GM23338 (cell line): ENCODE measurements at regions not wholly inside any gene's neighbourhood (a gene's known extent, or its start where the extent isn't known, plus 50 kb on each side); places are given as distances from the start of the nearest gene placed in this dataset.

Experiments used
- ATAC-seq: fragments of 200-7000 bp; cut with Tn5 transposase; 3 replicates; pipeline ENCODE4 v1.9.1; 2020
- DNase-seq: peaks from one replicate; pipeline ENCODE4 v3.0.0-alpha.2; 2015; ENCODE audit warnings: low spot score
- H2AFZ ChIP-seq: fragments of 200-600 bp; sonication (generic); 2 replicates; pipeline ENCODE4 v1.8.0; 2016; ENCODE audit warnings: antibody characterized with exemption, mild to moderate bottlenecking, moderate library complexity
- H3F3A ChIP-seq: fragments of 200-600 bp; sonication (generic); replicated peaks from 2 replicates; pipeline ENCODE4 v1.8.0; 2017; ENCODE audit warnings: antibody characterized with exemption, mixed run types, low read depth
- H3K27ac ChIP-seq: fragments of 200-600 bp; sonication (generic); 2 replicates; pipeline ENCODE4 v1.6.1; 2016; ENCODE audit warnings: low read depth
- H3K27me3 ChIP-seq: fragments of 200-600 bp; sonication (generic); 2 replicates; pipeline ENCODE4 v1.8.0; 2016; ENCODE audit warnings: mild to moderate bottlenecking, mixed run types, moderate library complexity; ENCODE audit not compliant: insufficient read depth
- H3K36me3 ChIP-seq: fragments of 200-600 bp; sonication (generic); 2 replicates; pipeline ENCODE4 v1.8.0; 2016; ENCODE audit warnings: mild to moderate bottlenecking; ENCODE audit not compliant: insufficient read depth
- H3K4me1 ChIP-seq: fragments of 200-600 bp; sonication (generic); 2 replicates; pipeline ENCODE4 v1.8.0; 2016; ENCODE audit warnings: mild to moderate bottlenecking, moderate library complexity; ENCODE audit not compliant: insufficient read depth
- H3K4me2 ChIP-seq: fragments of 200-600 bp; sonication (generic); 2 replicates; pipeline ENCODE4 v1.7.1; 2017; ENCODE audit warnings: mixed run types
- H3K4me3 ChIP-seq: fragments of 200-600 bp; sonication (generic); 2 replicates; pipeline ENCODE4 v1.6.1; 2016; ENCODE audit warnings: mixed run types
- H3K79me2 ChIP-seq: fragments of 200-600 bp; sonication (generic); replicated peaks from 2 replicates; pipeline ENCODE4 v1.8.0; 2017; ENCODE audit warnings: mild to moderate bottlenecking; ENCODE audit not compliant: insufficient read depth
- H3K9me2 ChIP-seq: fragments of 200-600 bp; sonication (generic); 2 replicates; pipeline ENCODE4 v1.8.0; 2017; ENCODE audit not compliant: insufficient read depth
- H4K20me1 ChIP-seq: fragments of 200-600 bp; sonication (generic); replicated peaks from 2 replicates; pipeline ENCODE4 v1.8.0; 2017; ENCODE audit warnings: mild to moderate bottlenecking; ENCODE audit not compliant: insufficient read depth
- H3K27ac Mint-ChIP-seq: 2 replicates; pipeline ENCODE4 v1.8.0; 2020; ENCODE audit warnings: inconsistent platforms, mild to moderate bottlenecking, moderate library complexity, mixed read lengths
- H3K27me3 Mint-ChIP-seq: 3 replicates; pipeline ENCODE4 v1.8.0; 2022; ENCODE audit warnings: low read depth, mild to moderate bottlenecking, moderate library complexity, mixed read lengths, inconsistent platforms; ENCODE audit not compliant: insufficient read depth, poor library complexity
- H3K36me3 Mint-ChIP-seq: 3 replicates; pipeline ENCODE4 v1.8.0; 2021; ENCODE audit warnings: low read depth, mild to moderate bottlenecking, inconsistent platforms, moderate library complexity, mixed read lengths
- H3K4me1 Mint-ChIP-seq: 3 replicates; pipeline ENCODE4 v1.8.0; 2020; ENCODE audit warnings: mild to moderate bottlenecking, inconsistent platforms, mixed read lengths
- H3K4me3 Mint-ChIP-seq: 3 replicates; pipeline ENCODE4 v1.8.0; 2021; ENCODE audit warnings: moderate library complexity, mild to moderate bottlenecking, inconsistent platforms, mixed read lengths
- H3K9me3 Mint-ChIP-seq: 3 replicates; pipeline ENCODE4 v1.8.0; 2020; ENCODE audit warnings: moderate library complexity, mild to moderate bottlenecking, inconsistent platforms, mixed read lengths
- CREB1 ChIP-seq: fragments of 250-450 bp; sonication (Bioruptor Pico); IDR thresholded peaks from 2 replicates; pipeline ENCODE4 v1.5.0; 2020; ENCODE audit warnings: low read depth, mild to moderate bottlenecking, moderate library complexity
- EZH2phosphoT487 ChIP-seq: fragments of 200-600 bp; sonication (generic); IDR thresholded peaks from one replicate; pipeline ENCODE4 v1.8.1; 2018; ENCODE audit warnings: antibody characterized with exemption; ENCODE audit not compliant: unreplicated experiment
- JUNB ChIP-seq: IDR thresholded peaks from one replicate; pipeline ENCODE4 v1.6.1; 2016; ENCODE audit warnings: antibody characterized with exemption; ENCODE audit not compliant: unreplicated experiment
- NANOG ChIP-seq: IDR thresholded peaks from 2 replicates; pipeline ENCODE4 v1.6.1; 2016; ENCODE audit warnings: antibody characterized with exemption, borderline replicate concordance
- POLR2AphosphoS5 ChIP-seq: IDR thresholded peaks from 2 replicates; pipeline ENCODE4 v1.6.1; 2016; ENCODE audit warnings: antibody characterized with exemption, low read depth
- STAT1 ChIP-seq: IDR thresholded peaks from one replicate; pipeline ENCODE4 v1.6.1; 2016; ENCODE audit warnings: antibody characterized with exemption; ENCODE audit not compliant: unreplicated experiment
- ZNF114 ChIP-seq: fragments of 250-450 bp; sonication (Bioruptor Pico); IDR thresholded peaks from 2 replicates; pipeline ENCODE4 v1.5.0; 2020; ENCODE audit warnings: mild to moderate bottlenecking, moderate library complexity
- ZNF331 ChIP-seq: fragments of 250-450 bp; sonication (Bioruptor Pico); IDR thresholded peaks from 2 replicates; pipeline ENCODE4 v1.5.0; 2020; ENCODE audit warnings: low read depth, mild to moderate bottlenecking, moderate library complexity
- TF ChIP-seq, protein P1 (sequence below): fragments of 250-450 bp; sonication (Bioruptor Pico); IDR thresholded peaks from 2 replicates; pipeline ENCODE4 v1.5.0; 2020; ENCODE audit warnings: mild to moderate bottlenecking, moderate library complexity

DNA sequence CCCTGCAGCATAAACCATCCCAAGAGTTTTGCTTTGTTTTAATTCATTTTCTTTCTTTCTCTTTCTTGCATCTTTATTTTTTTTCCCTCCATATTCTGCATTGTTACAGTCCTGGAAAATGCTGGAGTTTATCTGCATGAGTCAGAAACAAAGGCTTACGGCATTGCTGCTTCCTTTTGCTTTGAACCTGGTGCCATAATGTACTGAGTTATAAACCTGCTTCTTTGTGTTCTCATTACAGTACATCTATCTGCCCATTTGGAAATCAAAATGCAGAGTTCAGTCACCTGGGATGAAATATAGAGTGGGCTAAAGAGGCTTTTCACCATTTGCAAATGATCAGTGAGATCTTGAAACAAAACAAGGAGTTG, 1009.2 kb upstream of the FANCL start (continued):
- TF ChIP-seq, protein P1, sequence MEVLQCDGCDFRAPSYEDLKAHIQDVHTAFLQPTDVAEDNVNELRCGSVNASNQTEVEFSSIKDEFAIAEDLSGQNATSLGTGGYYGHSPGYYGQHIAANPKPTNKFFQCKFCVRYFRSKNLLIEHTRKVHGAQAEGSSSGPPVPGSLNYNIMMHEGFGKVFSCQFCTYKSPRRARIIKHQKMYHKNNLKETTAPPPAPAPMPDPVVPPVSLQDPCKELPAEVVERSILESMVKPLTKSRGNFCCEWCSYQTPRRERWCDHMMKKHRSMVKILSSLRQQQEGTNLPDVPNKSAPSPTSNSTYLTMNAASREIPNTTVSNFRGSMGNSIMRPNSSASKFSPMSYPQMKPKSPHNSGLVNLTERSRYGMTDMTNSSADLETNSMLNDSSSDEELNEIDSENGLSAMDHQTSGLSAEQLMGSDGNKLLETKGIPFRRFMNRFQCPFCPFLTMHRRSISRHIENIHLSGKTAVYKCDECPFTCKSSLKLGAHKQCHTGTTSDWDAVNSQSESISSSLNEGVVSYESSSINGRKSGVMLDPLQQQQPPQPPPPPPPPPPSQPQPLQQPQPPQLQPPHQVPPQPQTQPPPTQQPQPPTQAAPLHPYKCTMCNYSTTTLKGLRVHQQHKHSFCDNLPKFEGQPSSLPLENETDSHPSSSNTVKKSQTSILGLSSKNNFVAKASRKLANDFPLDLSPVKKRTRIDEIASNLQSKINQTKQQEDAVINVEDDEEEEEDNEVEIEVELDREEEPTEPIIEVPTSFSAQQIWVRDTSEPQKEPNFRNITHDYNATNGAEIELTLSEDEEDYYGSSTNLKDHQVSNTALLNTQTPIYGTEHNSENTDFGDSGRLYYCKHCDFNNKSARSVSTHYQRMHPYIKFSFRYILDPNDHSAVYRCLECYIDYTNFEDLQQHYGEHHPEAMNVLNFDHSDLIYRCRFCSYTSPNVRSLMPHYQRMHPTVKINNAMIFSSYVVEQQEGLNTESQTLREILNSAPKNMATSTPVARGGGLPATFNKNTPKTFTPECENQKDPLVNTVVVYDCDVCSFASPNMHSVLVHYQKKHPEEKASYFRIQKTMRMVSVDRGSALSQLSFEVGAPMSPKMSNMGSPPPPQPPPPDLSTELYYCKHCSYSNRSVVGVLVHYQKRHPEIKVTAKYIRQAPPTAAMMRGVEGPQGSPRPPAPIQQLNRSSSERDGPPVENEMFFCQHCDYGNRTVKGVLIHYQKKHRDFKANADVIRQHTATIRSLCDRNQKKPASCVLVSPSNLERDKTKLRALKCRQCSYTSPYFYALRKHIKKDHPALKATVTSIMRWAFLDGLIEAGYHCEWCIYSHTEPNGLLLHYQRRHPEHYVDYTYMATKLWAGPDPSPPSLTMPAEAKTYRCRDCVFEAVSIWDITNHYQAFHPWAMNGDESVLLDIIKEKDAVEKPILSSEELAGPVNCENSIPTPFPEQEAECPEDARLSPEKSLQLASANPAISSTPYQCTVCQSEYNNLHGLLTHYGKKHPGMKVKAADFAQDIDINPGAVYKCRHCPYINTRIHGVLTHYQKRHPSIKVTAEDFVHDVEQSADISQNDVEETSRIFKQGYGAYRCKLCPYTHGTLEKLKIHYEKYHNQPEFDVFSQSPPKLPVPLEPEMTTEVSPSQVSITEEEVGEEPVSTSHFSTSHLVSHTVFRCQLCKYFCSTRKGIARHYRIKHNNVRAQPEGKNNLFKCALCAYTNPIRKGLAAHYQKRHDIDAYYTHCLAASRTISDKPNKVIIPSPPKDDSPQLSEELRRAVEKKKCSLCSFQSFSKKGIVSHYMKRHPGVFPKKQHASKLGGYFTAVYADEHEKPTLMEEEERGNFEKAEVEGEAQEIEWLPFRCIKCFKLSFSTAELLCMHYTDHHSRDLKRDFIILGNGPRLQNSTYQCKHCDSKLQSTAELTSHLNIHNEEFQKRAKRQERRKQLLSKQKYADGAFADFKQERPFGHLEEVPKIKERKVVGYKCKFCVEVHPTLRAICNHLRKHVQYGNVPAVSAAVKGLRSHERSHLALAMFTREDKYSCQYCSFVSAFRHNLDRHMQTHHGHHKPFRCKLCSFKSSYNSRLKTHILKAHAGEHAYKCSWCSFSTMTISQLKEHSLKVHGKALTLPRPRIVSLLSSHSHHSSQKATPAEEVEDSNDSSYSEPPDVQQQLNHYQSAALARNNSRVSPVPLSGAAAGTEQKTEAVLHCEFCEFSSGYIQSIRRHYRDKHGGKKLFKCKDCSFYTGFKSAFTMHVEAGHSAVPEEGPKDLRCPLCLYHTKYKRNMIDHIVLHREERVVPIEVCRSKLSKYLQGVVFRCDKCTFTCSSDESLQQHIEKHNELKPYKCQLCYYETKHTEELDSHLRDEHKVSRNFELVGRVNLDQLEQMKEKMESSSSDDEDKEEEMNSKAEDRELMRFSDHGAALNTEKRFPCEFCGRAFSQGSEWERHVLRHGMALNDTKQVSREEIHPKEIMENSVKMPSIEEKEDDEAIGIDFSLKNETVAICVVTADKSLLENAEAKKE = no peak
- TF ChIP-seq CREB1 (no peak), POLR2AphosphoS5 (no peak), ZNF331 (CRISPR knock-in tag) (no peak), NANOG (no peak), JUNB (no peak)

DNA sequence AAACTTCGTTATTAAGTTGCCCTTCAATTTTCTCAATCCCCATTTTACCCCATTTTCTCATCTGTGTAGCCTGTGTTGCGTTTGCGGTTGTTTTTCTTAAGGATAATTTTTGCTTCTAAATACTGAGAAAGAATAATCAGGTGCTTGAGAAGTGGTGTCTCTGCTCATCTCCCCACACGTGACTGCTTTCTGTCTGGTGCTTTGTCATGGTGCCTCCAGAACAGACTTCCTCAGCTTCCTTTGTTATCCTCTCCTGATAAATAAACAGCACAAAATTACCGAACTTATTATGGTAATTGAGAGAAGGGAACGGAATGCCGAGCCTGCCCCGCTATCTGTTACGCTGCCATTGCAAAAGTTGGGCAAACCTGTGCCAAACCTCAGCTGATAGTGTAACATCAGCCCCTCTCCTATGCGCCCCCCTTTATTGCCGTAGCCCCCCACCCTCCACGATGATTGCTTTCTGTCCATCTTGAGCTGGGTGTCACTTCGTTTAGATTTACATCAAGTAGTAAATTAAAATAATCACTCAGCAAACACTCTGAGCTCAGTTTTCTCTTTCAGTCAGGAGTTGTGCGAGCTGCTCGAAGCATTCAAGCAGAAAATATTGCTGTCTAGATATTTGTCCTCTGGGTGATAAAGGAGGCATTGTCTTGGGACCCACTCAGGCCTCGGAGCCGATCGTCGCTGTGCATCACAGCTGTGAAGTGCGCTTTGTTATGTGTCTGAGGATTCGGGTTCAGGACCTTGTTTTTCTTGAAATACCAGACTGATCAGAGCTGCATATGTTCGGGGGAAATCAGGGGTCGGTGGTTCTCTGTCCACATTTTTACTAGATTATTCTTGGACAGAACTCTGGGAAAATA, 1008.5 kb upstream of the FANCL start:
- H3K27ac Mint-ChIP-seq = peak overlapping the region; percentile 76
- TF ChIP-seq ZNF114 (CRISPR knock-in tag) = no peak
- no peak for TF ChIP-seq POLR2AphosphoS5
- no peak for TF ChIP-seq ZNF331 (CRISPR knock-in tag)
- no peak for TF ChIP-seq EZH2phosphoT487
- no peak for TF ChIP-seq JUNB
- no peak for TF ChIP-seq NANOG
- TF ChIP-seq CREB1 = no peak
- TF ChIP-seq, protein P1 = no peak
- TF ChIP-seq STAT1 = no peak

More for the DNA sequence above, 1008.5 kb upstream of the FANCL start:
- Histone ChIP-seq H3K4me3 (no peak overlapping the region), H3K4me1 (peaks cover 15% of the 10 kb centered on the region), H3K79me2 (no peaks in the 10 kb centered on the region), H3K36me3 (no peaks in the 10 kb centered on the region), H3K4me2 (peak overlapping the region; percentile 8; the same call in 1 of the 2 replicates), H2AFZ (peak overlapping the region; percentile 9; the same call in 1 of the 2 replicates), H4K20me1 (no peaks in the 10 kb centered on the region), H3K27me3 (no peaks in the 10 kb centered on the region), H3K9me2 (peaks cover 16% of the 10 kb centered on the region; the same call in 1 of the 2 replicates), H3F3A (no peaks in the 10 kb centered on the region), H3K27ac (no peak overlapping the region)
- ATAC-seq = no peak
- H3K4me1 Mint-ChIP-seq = peaks cover 19% of the 10 kb centered on the region; the same call in 2 of the 3 replicates
- no peak for DNase-seq
- no peaks in the 10 kb centered on the region for H3K9me3 Mint-ChIP-seq
- H3K27me3 Mint-ChIP-seq = peaks cover 7% of the 10 kb centered on the region
- H3K36me3 Mint-ChIP-seq = no peaks in the 10 kb centered on the region
- H3K4me3 Mint-ChIP-seq = no peak overlapping the region
